ENCODE measurements at regions not wholly inside any gene's neighbourhood (a gene's known extent, or its start where the extent isn't known, plus 50 kb on each side); places are given as distances from the start of the nearest gene placed in this dataset.

- Histone ChIP-seq H3K9me3 (ENCODE audit: insufficient read depth, low read depth, low read length) (no peaks in the 10 kb centered on the region), H3K4me1 (ENCODE audit: insufficient read depth, low read length) (peaks cover 4% of the 10 kb centered on the region), H3K9ac (ENCODE audit: low read length) (no peak overlapping the region), H2AFZ (ENCODE audit: low read depth, low read length) (no peak overlapping the region), H3K27me3 (ENCODE audit: insufficient read depth, low read length) (no peaks in the 10 kb centered on the region), H3K36me3 (ENCODE audit: insufficient read depth, low read length) (no peaks in the 10 kb centered on the region), H4K20me1 (ENCODE audit: insufficient read depth, low read length) (no peaks in the 10 kb centered on the region), H3K4me3 (ENCODE audit: insufficient read depth, low read depth, low read length) (no peak overlapping the region), H3K27ac (ENCODE audit: low read depth, low read length) (no peak overlapping the region), H3K79me2 (ENCODE audit: insufficient read depth, low read length) (no peaks in the 10 kb centered on the region), H3K4me2 (ENCODE audit: low read length) (no peak overlapping the region)
- DNase-seq (ENCODE audit: low read depth) (no peak), FAIRE-seq (peak; percentile 17)
- no peak overlapping the region for H3K27ac Mint-ChIP-seq (ENCODE audit: unreplicated experiment)
- H3K27me3 Mint-ChIP-seq (ENCODE audit: low read depth, unreplicated experiment) = no peaks in the 10 kb centered on the region
- H3K4me3 Mint-ChIP-seq (ENCODE audit: unreplicated experiment) = no peak overlapping the region
- H3K4me1 Mint-ChIP-seq (ENCODE audit: low read depth, unreplicated experiment) = peaks cover 16% of the 10 kb centered on the region
- TF ChIP-seq CTCF (IDR thresholded peaks at IDR 0.05; ENCODE audit: insufficient read depth, low read depth, low read length) (no peak), EZH2 (IDR thresholded peaks at IDR 0.05; ENCODE audit: insufficient read depth, low read length) (no peak)
- H3K36me3 Mint-ChIP-seq (ENCODE audit: low read depth, unreplicated experiment) = no peaks in the 10 kb centered on the region
- no peaks in the 10 kb centered on the region for H3K9me3 Mint-ChIP-seq (ENCODE audit: unreplicated experiment)
Measured at GRCh38 chr10:3836222-3836820, 51.3 kb upstream of the KLF6 start.

- H3K9me3 ChIP-seq (ENCODE audit: insufficient read depth, low read depth, low read length) = no peaks in the 10 kb centered on the region
- no peaks in the 10 kb centered on the region for H3K36me3 ChIP-seq (ENCODE audit: insufficient read depth, low read length)
- Mint-ChIP-seq H3K27ac (ENCODE audit: unreplicated experiment) (no peak overlapping the region), H3K27me3 (ENCODE audit: low read depth, unreplicated experiment) (no peaks in the 10 kb centered on the region), H3K4me1 (ENCODE audit: low read depth, unreplicated experiment) (peaks cover 16% of the 10 kb centered on the region), H3K9me3 (ENCODE audit: unreplicated experiment) (no peaks in the 10 kb centered on the region), H3K4me3 (ENCODE audit: unreplicated experiment) (no peak overlapping the region), H3K36me3 (ENCODE audit: low read depth, unreplicated experiment) (no peaks in the 10 kb centered on the region)
- H3K27me3 ChIP-seq (ENCODE audit: insufficient read depth, low read length) = no peaks in the 10 kb centered on the region
- no peak for FAIRE-seq
- H3K4me1 ChIP-seq (ENCODE audit: insufficient read depth, low read length) = peaks cover 3% of the 10 kb centered on the region
- no peak overlapping the region for H3K4me2 ChIP-seq (ENCODE audit: low read length)
- no peak overlapping the region for H3K4me3 ChIP-seq (ENCODE audit: insufficient read depth, low read depth, low read length)
- no peak overlapping the region for H3K9ac ChIP-seq (ENCODE audit: low read length)
- DNase-seq (ENCODE audit: low read depth) = no peak
- H3K79me2 ChIP-seq (ENCODE audit: insufficient read depth, low read length) = no peaks in the 10 kb centered on the region
- H3K27ac ChIP-seq (ENCODE audit: low read depth, low read length) = no peak overlapping the region
- no peaks in the 10 kb centered on the region for H4K20me1 ChIP-seq (ENCODE audit: insufficient read depth, low read length)
- no peak overlapping the region for H2AFZ ChIP-seq (ENCODE audit: low read depth, low read length)
- no peak for TF ChIP-seq CTCF (IDR thresholded peaks at IDR 0.05; ENCODE audit: insufficient read depth, low read depth, low read length)
- TF ChIP-seq EZH2 (IDR thresholded peaks at IDR 0.05; ENCODE audit: insufficient read depth, low read length) = no peak
Measured at GRCh38 chr10:3835770-3836169, 50.8 kb upstream of the KLF6 start.

- H3K4me2 ChIP-seq (ENCODE audit: low read length) = no peak overlapping the region
- no peak overlapping the region for H3K9ac ChIP-seq (ENCODE audit: low read length)
- DNase-seq (ENCODE audit: low read depth) = no peak
- H3K27ac ChIP-seq (ENCODE audit: low read depth, low read length) = no peak overlapping the region
- no peak overlapping the region for H3K4me3 ChIP-seq (ENCODE audit: insufficient read depth, low read depth, low read length)
- H3K9me3 Mint-ChIP-seq (ENCODE audit: unreplicated experiment) = no peaks in the 10 kb centered on the region
- no peaks in the 10 kb centered on the region for H4K20me1 ChIP-seq (ENCODE audit: insufficient read depth, low read length)
- H3K4me1 Mint-ChIP-seq (ENCODE audit: low read depth, unreplicated experiment) = peaks cover 19% of the 10 kb centered on the region
- FAIRE-seq = no peak
- H3K9me3 ChIP-seq (ENCODE audit: insufficient read depth, low read depth, low read length) = no peaks in the 10 kb centered on the region
- no peak overlapping the region for H2AFZ ChIP-seq (ENCODE audit: low read depth, low read length)
- no peaks in the 10 kb centered on the region for H3K36me3 ChIP-seq (ENCODE audit: insufficient read depth, low read length)
- no peak for TF ChIP-seq EZH2 (IDR thresholded peaks at IDR 0.05; ENCODE audit: insufficient read depth, low read length)
- TF ChIP-seq CTCF (IDR thresholded peaks at IDR 0.05; ENCODE audit: insufficient read depth, low read depth, low read length) = no peak
- H3K27ac Mint-ChIP-seq (ENCODE audit: unreplicated experiment) = no peak overlapping the region
- peaks cover under 1% of the 10 kb centered on the region for H3K4me1 ChIP-seq (ENCODE audit: insufficient read depth, low read length)
- H3K79me2 ChIP-seq (ENCODE audit: insufficient read depth, low read length) = no peaks in the 10 kb centered on the region
- H3K4me3 Mint-ChIP-seq (ENCODE audit: unreplicated experiment) = no peak overlapping the region
- H3K27me3 ChIP-seq (ENCODE audit: insufficient read depth, low read length) = no peaks in the 10 kb centered on the region
- H3K36me3 Mint-ChIP-seq (ENCODE audit: low read depth, unreplicated experiment) = no peaks in the 10 kb centered on the region
- no peaks in the 10 kb centered on the region for H3K27me3 Mint-ChIP-seq (ENCODE audit: low read depth, unreplicated experiment)
Measured at GRCh38 chr10:3834947-3835346, 49.9 kb upstream of the KLF6 start.
